Brain microvascular endothelial cell (primary cell): ENCODE measurements at regions not wholly inside any gene's neighbourhood (a gene's known extent, or its start where the extent isn't known, plus 50 kb on each side); places are given as distances from the start of the nearest gene placed in this dataset.

Experiments
- DNase-seq: peaks from one replicate; pipeline ENCODE4 v3.0.0-alpha.2; 2020
- H3K27ac ChIP-seq: fragments of 250-450 bp; sonication (Bioruptor Pico); 2 replicates; pipeline ENCODE4 v1.5.1; 2020; ENCODE audit warnings: mild to moderate bottlenecking, moderate library complexity
- H3K27me3 ChIP-seq: fragments of 250-450 bp; sonication (Bioruptor Pico); replicated peaks from 2 replicates; pipeline ENCODE4 v1.5.1; 2020; ENCODE audit warnings: mild to moderate bottlenecking
- H3K36me3 ChIP-seq: fragments of 250-450 bp; sonication (Bioruptor Pico); replicated peaks from 2 replicates; pipeline ENCODE4 v1.5.1; 2020; ENCODE audit warnings: mild to moderate bottlenecking
- H3K4me3 ChIP-seq: 2 replicates; pipeline ENCODE4 v1.5.1; 2011; ENCODE audit warnings: low read depth, mild to moderate bottlenecking, control low read depth, low read length, moderate library complexity
- in situ Hi-C: cut with HindIII; loops from 2 replicates; pipeline ENCODE4 v1.10.0; 2017; ENCODE audit warnings: low sequenced_read_pairs, low pct_ligation_motif_present
- TF ChIP-seq, protein P1 (sequence below): IDR thresholded peaks from 2 replicates; pipeline ENCODE4 v1.5.1; 2011; ENCODE audit warnings: low read depth, mild to moderate bottlenecking, moderate library complexity, low read length, control low read depth, inconsistent platforms; ENCODE audit errors: missing control alignments

DNA sequence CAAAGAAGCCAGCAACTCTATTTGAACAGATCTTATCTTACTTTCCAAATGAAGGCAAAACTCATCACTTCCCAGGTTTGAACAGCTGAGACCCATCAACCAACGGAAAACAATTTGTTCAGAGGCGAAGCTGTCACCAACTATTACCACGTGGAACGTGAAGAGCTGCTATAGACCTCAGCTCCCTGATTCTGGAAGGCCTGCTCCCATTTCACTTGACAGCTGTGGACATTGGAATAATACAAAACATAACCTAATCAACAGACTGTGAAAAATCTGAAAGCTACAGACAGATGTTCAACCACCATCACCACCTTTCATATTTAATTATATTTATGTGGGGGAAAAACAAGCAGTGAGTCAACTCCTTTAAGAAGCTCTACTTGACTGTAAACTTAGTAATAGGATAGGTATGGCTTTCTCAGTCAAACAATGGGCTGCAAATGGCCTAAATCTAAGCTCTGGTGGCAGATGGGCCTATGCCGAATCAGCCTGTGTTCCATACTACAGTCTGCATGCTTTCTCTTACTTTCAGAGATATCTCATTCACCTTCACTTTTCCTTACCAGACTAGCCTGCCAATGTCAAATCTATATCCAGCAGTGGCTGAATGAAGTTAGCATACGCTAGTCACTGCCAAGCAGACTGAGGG is 896.4 kb downstream of the TDRD15 start:
- in situ Hi-C loops = no loop called here
- no peak for DNase-seq
- TF ChIP-seq, protein P1, sequence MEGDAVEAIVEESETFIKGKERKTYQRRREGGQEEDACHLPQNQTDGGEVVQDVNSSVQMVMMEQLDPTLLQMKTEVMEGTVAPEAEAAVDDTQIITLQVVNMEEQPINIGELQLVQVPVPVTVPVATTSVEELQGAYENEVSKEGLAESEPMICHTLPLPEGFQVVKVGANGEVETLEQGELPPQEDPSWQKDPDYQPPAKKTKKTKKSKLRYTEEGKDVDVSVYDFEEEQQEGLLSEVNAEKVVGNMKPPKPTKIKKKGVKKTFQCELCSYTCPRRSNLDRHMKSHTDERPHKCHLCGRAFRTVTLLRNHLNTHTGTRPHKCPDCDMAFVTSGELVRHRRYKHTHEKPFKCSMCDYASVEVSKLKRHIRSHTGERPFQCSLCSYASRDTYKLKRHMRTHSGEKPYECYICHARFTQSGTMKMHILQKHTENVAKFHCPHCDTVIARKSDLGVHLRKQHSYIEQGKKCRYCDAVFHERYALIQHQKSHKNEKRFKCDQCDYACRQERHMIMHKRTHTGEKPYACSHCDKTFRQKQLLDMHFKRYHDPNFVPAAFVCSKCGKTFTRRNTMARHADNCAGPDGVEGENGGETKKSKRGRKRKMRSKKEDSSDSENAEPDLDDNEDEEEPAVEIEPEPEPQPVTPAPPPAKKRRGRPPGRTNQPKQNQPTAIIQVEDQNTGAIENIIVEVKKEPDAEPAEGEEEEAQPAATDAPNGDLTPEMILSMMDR = no peak
- H3K36me3 ChIP-seq = no peaks in the 10 kb centered on the region
- H3K27me3 ChIP-seq = no peaks in the 10 kb centered on the region
- no peak overlapping the region for H3K4me3 ChIP-seq
- H3K27ac ChIP-seq = no peak overlapping the region

DNA sequence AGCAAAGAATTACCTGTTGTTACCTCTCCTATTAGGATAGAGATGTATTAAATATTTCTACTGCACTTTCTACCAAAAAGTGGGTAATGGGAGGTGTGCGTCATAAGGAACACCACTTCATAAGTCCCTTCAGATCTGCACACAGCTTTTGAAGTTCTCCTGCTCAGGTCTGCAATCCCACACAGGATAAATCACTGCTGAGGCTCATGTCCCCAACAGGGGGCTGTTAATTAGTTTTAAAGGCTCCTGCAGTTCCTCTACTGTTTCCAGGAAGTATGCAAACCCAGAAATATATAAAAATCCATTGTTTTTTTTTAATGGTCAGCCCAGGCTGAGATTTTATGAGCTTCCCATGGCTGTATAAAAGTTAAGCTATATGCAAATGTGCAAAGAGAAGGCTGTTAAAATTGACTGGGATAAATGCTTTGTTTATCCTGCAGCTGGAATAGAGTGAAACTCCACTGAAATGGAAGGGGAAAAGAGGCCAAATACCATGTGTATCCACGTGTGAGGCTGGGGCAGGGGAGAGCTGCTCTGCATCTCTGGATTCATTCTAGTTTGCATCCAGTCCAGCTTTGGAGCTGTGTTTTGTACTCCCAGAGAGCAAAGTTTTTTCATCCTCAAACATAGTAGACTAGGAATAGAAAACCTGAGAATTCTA is 903.7 kb downstream of the TDRD15 start:
- DNase-seq = no peak
- TF ChIP-seq, protein P1 = no peak
- H3K27me3 ChIP-seq = no peaks in the 10 kb centered on the region
- no peak overlapping the region for H3K4me3 ChIP-seq
- no peak overlapping the region for H3K27ac ChIP-seq
- H3K36me3 ChIP-seq = no peaks in the 10 kb centered on the region
- in situ Hi-C loops = no loop called here

DNA sequence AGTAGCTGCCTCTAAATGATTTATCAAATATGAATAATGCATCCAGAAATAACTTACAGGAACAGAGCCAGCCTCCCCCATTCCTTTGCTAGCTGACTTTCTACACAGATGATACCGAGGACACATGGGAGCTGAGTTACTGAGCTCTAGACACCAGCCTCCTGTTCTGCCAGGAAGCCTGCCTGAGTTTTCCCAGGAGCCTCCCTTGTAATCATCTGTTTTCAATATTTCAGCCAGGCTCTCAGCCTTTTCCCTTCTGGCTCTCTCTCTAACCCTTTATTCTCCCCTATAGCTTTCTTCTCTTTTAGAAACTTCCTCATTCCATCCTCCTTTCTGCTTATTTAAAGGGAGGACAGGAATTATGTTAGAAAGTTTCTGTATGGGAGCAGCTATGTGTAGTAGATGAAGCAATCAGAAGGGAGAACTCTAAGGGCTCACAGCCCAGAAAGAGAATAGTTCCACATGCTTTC is 911.6 kb downstream of the TDRD15 start:
- Histone ChIP-seq H3K27ac (no peak overlapping the region), H3K36me3 (no peaks in the 10 kb centered on the region), H3K4me3 (no peak overlapping the region), H3K27me3 (no peaks in the 10 kb centered on the region)
- in situ Hi-C loops = no loop called here
- TF ChIP-seq, protein P1 = no peak
- no peak for DNase-seq

DNA sequence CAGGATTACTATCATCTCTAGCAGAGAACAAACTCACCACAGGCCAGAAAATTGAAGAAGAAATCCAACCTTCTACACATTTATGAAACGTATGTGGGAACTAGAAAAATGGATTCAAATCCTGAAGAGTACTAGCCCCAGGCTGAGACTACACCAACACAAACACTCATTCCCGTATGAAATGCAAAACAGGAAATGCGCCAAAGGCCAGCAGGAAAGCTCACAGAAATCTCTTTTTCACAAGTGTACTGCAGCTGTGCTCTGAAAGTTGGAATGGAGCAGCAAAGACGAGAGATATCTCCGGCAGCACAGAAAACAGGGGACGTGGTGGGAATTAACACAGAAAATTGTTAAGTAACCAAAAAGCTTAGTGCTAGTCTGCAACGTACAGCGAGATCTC is 913.5 kb downstream of the TDRD15 start:
- TF ChIP-seq, protein P1 = no peak
- Histone ChIP-seq H3K4me3 (no peak overlapping the region), H3K27ac (no peak overlapping the region), H3K27me3 (no peaks in the 10 kb centered on the region), H3K36me3 (no peaks in the 10 kb centered on the region)
- DNase-seq = no peak
- in situ Hi-C loops = no loop called here

DNA sequence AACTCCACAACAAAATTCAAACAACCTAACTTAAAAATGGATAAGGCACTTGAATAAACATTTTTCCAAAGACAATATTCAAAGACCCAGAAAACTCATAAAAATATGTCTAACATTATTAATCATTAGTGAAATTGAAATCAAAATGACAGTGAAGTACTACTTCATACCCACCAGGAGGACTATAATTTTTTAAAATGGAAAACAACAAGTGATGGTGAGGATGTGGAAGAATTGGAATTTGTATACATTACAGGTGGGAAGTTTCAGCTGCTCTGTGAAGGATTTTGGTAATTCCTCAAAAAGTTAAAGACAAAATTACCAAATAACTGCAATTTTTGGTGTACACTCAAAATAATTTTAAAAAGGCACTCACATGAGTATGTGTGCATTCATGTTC is 920.0 kb downstream of the TDRD15 start:
- Histone ChIP-seq H3K27ac (no peak overlapping the region), H3K4me3 (no peak overlapping the region), H3K36me3 (no peaks in the 10 kb centered on the region), H3K27me3 (no peaks in the 10 kb centered on the region)
- TF ChIP-seq, protein P1 = no peak
- DNase-seq = no peak
- in situ Hi-C loops = no loop called here
